HG02678 (cell line): ENCODE measurements at regions not wholly inside any gene's neighbourhood (a gene's known extent, or its start where the extent isn't known, plus 50 kb on each side); places are given as distances from the start of the nearest gene placed in this dataset.
"Not testable (repeated sequence)": the region's sequence is repeated elsewhere in the genome, so short reads cannot be mapped to it uniquely, and the experiment has no call there.

Experiments used
- ATAC-seq: cut with Tn5 transposase; IDR thresholded peaks from one replicate; pipeline ENCODE4 v1.9.1; 2021; ENCODE audit warnings: mild to moderate bottlenecking, moderate library complexity; ENCODE audit not compliant: unreplicated experiment

- ATAC-seq: no peak
Observed at GRCh38 chr14:56419750-56420149, 159.8 kb upstream of the TMEM260 start.

GRCh38 chr14:56422221-56422620 is 157.4 kb upstream of the TMEM260 start:
- no peak for ATAC-seq

GRCh38 chr14:56422703-56423213 is 156.8 kb upstream of the TMEM260 start:
- ATAC-seq: no peak

GRCh38 chr14:56423544-56423943 is 156.1 kb upstream of the TMEM260 start:
- ATAC-seq: no peak

- no peak for ATAC-seq
Observed at GRCh38 chr14:56431013-56431412, 148.6 kb upstream of the TMEM260 start.

- ATAC-seq: no peak
Observed at GRCh38 chr14:56449670-56450213, 129.9 kb upstream of the TMEM260 start.

- ATAC-seq: no peak
Observed at GRCh38 chr14:56452940-56453339, 126.7 kb upstream of the TMEM260 start.

GRCh38 chr14:56454680-56455079 is 124.9 kb upstream of the TMEM260 start:
- not testable (repeated sequence) for ATAC-seq

- no peak for ATAC-seq
Observed at GRCh38 chr14:56460469-56460868, 119.1 kb upstream of the TMEM260 start.

- no peak for ATAC-seq
Observed at GRCh38 chr14:56461276-56462275, 118.0 kb upstream of the TMEM260 start.

GRCh38 chr14:56463271-56463890 is 116.2 kb upstream of the TMEM260 start:
- no peak for ATAC-seq

- ATAC-seq: no peak
Observed at GRCh38 chr14:56471056-56471455, 108.5 kb upstream of the TMEM260 start.

GRCh38 chr14:56474419-56475022 is 105.1 kb upstream of the TMEM260 start:
- ATAC-seq: no peak

GRCh38 chr14:56482310-56482911 is 97.2 kb upstream of the TMEM260 start:
- no peak for ATAC-seq

GRCh38 chr14:56487090-56487667 is 92.4 kb upstream of the TMEM260 start:
- no peak for ATAC-seq

- no peak for ATAC-seq
Observed at GRCh38 chr14:56487761-56488160, 91.8 kb upstream of the TMEM260 start.

GRCh38 chr14:56488306-56488705 is 91.3 kb upstream of the TMEM260 start:
- no peak for ATAC-seq

GRCh38 chr14:56490379-56490778 is 89.2 kb upstream of the TMEM260 start:
- ATAC-seq: no peak

- peak; percentile 77 for ATAC-seq
Observed at GRCh38 chr14:56491299-56492285, 88.0 kb upstream of the TMEM260 start.
